T-helper 1 cell (primary cell): ENCODE measurements at regions not wholly inside any gene's neighbourhood (a gene's known extent, or its start where the extent isn't known, plus 50 kb on each side); places are given as distances from the start of the nearest gene placed in this dataset.

ENCODE experiments used
- DNase-seq, 5 donors: peaks; one replicate each; pipeline ENCODE4 v3.0.0-alpha.2; 2012 to 2020

DNA sequence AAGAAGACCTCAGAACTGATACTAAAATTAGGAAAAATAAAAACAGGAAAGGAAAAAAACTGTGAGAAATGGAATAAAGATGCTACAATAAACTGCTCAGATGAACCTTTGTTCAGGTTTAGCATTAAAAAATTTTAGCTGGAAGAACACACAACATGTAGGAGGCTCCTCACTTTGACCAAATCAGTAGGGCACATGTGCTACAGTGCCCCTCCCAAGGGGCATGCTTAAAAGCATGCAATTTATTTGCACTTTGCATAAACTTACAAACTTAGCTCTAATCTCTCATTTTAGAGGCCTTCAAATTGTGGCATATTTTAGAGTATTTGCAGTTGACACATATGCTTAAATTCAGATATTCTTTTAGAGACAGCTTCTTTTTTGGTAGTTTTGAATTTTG, 570.2 kb downstream of the UTRN start:
- DNase-seq, result no peak

DNA sequence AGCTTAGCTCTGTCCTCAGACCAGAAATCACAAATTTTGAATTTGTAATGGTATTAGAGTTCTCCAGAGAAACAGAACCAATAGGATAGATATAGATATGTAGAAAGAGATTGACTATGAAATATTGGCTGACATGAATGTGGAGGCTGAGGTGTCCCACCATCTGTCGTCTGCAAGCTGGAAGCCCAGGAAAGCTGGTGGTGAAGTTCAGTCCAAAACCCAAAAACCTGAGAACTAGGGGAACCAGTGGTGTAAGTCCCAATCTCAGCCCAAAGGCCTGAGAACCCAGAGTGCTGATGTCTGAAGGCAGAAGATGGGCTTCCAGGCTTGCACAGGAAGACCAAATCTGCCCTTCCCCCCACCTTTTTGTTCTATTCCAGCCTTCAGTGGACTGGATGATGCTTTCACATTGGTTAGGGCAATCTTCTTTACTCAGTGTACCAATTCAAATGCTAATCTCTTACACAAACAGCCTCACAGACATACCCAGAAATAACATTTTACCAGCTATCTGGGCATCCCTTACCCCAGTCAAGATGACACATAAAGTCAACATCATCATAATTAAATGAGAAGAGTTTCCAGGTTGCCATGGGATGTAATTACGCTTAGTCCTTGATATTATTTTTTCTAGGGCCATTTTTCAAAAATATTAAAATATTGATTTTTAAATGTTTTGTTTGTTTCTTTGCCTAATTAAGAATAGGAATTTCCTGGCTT, 570.8 kb downstream of the UTRN start:
- no peak for DNase-seq

DNA sequence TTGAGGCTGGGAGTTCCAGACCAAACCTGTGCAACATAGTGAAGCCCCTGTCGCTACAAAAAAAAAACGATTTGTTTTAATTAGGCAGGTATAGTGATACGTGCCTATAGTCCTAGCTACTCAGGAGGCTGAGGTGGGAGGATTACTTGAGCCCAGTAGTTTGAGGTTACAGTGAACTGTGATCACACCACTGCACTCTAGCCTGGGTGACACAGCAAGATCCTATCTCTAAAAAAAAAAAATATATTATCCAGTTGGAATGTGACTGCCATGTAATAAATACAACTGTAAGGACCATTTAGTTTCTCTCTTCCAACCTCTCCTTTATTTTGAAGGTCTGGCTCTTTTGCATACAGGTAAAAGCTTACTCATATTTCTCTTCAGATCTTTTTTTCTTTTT, 571.5 kb downstream of the UTRN start:
- DNase-seq, result no peak

DNA sequence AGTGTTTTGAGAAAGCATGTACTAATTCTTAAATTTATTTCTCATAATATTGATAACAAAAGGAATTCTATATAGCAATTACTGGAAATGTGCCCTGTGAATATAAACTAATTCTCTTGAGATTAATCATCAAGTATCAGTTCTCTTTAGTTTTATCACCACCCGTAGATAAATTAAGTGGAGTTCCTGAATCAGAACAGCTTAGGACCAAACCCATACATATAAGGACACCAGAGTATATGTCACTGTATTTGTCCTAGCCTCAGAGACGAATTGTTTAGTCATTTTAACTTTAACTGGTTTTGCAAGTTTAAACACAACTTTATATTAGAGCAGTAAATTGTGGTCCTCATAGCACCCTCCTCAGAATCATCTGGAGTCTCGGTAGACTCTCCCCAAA, 572.0 kb downstream of the UTRN start:
- DNase-seq, result no peak

DNA sequence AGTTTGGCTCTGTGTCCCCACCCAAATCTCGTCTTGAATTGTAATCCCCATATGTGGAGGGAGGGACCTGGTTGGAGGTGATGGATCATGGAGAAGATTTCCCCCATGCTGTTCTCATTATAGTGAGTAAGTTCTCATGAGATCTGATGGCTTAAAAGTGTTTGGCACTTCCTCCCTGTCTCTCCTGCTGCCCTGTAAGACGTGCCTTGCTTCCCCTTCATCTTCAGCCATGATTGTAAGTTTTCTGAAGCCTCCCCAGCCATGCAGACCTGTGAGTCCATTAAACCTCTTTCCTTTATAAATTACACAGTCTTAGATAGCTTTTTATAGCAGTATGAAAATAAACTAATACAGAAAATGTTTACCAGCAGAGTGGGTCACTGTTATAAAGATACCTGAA, 577.6 kb downstream of the UTRN start:
- no peak for DNase-seq

DNA sequence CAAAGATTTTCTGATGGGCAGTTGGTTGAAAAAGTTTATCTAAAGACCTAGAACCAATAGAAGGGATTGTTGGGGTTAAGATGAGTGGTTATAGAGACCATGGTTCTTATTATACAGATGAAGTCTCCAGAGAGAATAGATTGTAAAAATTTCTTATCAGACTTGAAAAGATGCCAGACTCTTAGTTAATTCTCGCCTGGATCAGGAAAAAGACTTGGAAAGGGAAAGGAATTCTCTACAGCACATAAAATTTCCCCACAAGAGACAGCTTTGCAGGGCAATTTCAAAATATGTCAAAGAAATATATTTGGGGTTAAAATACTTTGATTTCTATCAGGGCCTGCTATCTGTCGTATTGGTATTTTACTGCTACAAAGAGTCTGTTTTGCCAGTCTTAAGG, 582.6 kb downstream of the UTRN start:
- no peak for DNase-seq

DNA sequence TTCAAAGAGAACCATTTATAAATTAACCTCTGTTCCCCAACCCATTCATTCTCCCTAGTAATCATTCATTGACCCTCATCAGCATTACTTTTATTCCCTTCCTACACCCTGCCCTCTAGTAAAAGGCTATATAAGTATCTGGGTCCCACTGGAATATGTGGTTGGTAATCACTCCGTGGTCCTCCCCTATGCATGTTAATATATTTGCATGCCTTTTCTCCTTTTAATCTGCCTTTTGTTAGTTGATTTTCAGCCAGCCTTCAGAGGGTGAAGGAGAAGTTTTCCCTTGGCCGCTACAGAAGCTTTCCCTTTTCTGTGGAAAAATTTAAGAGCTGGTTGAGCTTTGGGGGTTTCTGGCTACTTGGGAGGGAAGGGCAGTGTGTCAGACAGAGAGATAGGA, 585.6 kb downstream of the UTRN start:
- no peak for DNase-seq

DNA sequence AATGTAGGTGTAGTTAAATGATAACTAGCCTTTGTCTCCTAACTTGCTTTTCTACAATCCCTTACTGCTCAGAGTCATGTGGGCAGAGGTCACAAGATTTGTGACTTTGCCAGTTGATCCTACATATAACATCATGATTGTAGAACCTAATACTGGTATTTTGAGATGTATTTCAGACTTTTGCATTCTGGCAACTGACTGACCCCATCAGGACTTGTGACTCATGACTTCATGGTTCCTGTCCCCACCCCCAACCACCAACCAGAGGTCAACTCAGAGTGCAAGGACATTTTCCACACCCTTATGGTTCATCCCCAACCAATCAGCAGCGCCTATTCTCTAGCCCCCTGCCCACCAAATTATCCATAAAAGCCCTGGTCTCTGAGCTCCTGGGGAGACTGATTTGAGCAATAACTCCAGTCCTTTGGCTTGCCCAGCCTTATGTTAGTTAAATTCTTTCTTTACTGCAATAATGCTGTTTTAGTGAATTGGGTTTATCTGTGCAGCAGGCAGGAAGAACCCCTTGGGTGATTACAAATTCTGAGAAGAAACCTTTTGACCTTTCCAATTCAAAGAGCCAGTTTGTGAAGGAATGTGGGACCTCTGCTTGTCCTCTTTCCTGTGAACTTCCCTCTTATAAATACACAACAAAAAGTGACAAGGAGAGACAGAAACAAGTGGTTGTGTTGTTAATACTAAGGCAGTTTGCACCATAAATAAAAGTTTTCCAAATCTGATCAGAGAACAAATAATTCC, 588.7 kb downstream of the UTRN start:
- DNase-seq, result no peak

DNA sequence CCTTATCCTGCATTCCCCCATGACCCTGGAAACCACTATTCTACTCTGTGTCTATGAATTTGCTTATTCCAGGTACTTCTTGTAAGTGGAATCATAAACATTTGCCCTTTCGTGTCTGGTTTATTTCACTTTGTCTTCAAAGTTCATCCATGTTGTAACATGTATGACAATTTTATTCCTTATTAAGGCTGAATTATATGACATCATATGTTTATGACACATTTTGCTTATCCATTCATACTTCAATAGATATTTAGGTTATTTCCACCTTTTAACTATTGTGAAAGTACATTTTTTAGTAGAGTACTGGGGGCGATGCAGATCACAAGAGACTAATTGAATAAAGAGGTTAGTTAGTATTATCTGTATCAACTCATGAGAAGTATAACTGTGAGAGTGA, 591.6 kb downstream of the UTRN start:
- DNase-seq, result no peak

DNA sequence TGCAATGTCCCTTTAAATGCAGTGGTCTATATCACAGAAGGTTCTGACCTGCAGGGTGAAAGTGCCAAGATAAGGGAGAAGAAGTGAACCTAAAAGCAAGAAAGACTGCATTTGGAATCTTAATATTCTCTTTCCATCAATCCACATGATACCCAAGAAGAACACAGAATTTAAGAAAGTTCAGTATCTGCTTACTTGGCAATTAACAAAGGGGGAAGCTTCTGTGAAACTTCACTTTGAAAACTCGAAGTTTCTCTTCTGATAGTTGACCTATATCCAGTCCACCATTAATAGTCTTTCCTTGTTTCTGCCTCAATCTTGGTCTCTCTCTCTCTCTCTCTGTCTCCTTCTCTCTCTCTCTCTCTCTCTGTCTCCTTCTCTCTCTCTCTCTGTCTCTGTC, 592.0 kb downstream of the UTRN start:
- DNase-seq, result no peak

DNA sequence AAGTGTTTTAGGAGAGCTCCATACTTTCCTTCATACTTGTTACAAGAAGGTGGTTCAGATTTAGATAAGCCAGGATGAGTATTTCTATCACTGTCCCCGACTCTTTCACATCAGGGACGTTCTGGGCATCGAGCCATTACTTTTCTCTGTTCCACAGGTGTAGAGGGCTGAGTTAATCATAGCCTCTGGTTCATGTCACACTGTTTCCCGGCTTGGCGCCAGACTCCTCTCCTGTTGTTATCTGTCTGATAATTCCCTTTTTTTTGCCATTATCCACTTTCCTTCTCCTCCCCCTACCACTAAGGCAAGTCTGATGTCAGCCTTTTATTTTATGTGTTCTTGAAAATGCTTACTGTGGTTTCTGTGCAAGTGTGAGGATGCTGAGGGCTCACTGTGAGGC, 593.4 kb downstream of the UTRN start:
- no peak for DNase-seq

DNA sequence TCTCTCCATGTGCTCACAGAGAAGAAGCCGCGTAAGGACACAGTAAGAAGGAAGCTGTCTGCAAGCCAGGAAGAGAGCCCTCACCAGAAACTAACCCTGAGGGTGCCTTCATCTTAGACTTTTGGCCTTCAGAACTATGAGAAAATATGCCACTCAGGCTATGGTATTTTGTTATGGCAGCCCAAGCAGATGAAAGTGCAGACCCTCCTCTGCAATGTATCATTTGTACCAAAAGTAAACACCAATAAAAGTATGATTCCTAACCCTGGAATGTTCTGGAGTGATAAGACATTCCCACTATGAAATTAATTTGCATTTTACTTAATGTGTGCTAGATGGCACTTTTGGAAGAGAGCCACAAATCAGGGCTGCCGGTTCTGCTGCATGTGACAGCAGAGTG, 594.3 kb downstream of the UTRN start:
- DNase-seq, result no peak

DNA sequence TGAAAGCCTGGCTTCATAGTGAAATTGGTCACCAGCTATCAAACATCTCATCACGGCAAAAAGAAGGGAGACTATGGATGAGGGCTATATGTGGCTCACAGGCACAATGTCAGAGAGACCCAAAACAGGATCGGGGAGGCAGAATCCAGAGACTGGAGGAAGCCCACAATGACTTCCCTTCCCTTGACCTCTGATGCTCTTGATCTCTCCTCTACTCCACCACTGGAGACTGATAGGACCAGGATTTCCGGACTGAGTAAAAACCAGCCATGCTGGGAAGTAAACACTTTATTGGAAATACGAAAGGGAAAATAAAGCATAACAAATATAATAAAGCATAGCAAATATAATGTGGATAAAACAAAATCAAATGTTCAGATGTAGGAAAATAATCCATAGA, 597.3 kb downstream of the UTRN start:
- DNase-seq, result no peak

DNA sequence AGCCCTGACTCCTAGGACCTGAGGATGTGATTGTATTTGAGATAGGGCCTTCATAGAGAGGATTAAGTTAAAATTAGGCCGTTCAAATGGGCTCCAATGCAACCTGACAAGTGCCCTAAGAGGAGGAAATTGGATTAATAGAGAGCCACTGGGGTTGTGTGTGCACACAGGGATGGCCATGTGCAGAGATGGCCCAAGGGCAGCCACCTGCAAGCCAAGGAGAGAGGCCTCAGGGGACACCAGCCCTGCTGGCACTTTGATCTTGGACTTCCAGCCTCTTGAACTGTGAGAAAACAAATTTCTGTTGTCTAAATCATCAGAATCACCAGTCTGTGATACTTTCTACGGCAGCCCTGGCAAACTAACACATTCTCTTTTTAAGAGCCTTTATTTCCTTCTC, 598.8 kb downstream of the UTRN start:
- DNase-seq, result no peak

DNA sequence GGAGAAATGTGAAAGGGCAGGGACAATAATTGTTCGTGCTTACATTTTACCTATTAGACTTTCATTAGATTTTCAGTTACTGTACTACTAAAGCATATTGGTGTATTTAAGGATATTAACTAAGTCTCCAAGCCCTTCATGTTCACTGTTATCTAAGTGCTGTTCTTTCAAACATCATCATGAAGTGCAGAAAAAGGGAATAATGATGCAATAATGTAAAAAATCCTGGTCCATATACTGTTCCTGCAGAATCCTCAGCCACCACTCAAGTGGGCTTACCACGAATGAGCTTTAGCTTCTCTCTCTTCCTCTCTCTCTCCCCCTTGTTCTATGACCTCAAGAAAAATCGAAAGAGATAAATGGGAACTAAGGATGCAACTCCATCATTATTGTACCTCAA, 600.7 kb downstream of the UTRN start:
- no peak for DNase-seq

DNA sequence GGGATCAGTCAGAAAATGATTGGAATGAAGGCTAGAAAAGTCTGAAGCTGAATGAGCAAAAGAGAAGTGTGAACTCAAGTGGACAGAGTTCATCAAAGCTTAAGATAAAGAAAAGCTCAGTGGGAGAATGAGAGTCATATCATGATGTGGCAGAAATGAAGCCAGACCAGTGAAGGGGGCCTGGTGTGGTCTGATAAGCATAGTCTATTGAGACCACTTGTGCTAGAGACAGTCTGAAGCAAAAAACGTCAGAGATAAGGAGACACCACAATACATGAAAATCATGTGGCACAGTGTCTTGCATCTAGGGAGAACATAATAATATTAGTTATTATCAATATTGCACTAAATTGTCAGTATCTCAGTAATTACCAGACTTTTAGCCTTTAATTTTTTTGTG, 601.5 kb downstream of the UTRN start:
- DNase-seq, result no peak

DNA sequence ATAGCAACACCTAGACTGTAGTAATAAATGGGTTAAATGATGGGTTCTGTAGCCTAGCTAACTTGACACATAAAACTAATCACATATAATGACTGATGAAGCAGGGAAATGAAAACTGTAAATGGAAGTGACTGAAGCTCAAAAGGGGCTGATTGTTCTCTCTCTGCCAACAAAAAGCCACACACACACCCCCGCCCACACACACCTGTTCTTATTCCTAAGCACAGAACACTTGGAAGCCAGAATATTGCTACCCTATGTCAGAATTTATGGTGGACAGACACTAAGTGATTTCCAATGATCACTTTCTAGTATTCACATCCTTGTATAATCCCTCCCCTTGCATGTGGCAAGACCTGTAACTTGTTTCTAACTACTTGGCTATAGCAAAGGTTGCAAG, 603.5 kb downstream of the UTRN start:
- no peak for DNase-seq

DNA sequence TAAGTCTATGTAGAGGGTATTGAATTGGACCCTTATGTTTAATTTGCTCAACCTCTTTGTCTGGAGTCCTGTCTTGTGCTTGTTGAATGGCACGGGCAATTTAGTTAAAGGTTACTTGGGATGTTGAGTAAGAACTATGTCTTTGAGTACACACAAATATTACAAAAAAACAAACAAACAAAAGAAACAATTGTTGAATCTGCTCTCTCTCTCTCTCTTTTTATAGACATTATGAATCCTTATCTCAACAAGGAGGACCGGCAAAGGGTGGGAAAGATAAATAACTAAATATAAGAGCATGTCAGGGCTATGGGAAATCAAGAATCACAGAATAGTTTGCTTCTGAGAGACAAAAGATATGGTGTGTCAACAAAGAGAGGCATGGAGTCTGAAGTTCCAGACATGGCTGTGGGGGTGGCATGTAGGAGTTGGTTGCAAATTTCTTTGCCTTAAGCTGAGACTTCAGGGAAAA, 608.6 kb downstream of the UTRN start:
- no peak for DNase-seq

DNA sequence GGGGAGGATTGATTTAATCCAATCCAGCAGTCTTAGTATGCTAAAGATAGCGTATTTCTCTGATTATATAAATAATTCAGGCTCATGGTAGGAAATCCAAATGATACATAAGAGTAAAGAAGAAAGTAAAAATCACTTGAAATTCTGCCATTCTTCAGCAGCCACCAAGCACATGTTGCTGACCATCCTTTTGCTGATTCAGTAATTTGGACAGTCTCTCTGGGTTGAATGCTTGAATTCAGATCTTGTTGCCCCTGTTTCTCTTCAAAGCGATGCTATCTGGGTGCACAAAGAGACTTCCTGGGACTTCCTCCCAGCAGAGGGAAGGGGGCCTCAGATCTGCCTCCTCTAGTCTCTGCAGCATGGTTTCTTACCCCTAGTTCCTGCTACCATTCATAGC, 609.1 kb downstream of the UTRN start:
- no peak for DNase-seq

DNA sequence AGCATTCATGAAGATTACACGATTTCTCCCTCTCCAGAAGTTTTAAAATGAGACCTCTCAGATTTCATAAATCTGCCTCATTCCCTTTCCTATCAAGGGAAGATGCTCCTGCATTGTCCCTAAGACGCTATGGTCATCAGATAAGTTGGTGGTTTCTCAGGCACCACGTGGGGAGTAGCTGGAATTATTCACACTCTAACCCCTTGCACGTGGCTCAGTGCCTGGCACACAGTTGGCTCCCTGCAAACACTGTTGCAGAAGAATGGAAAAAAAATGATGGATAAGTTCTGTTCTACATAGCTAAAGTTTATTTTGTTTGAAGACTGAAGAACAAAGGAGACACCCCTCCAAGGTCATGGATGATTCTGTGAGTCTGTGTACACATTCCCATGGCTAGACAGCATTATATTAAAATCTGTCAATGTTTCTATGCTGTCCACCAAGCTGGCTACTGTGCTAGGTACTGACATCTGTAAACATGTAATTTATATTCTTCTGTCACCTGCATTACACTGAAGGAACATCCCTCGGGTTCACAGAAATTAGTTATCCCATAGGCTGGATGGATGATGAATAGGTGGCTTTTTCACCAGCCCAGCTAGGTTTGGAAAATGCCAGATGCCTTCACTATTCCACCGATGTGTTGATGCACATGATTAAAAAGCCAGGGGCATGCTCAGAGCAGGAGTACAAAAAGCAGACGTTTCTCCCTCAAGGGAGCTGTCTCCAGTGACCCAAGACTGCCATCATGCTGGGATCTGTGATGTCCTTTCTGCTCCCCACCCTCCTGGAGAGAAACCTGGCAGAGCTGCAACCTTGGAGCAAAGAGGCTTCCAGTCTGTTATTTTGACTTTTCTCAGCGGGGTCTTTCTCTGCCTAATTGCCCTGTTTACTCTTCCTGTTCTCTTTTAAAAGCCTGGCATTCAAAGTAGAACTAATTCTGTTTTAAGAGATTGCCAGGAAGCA, 610.5 kb downstream of the UTRN start:
- no peak for DNase-seq

DNA sequence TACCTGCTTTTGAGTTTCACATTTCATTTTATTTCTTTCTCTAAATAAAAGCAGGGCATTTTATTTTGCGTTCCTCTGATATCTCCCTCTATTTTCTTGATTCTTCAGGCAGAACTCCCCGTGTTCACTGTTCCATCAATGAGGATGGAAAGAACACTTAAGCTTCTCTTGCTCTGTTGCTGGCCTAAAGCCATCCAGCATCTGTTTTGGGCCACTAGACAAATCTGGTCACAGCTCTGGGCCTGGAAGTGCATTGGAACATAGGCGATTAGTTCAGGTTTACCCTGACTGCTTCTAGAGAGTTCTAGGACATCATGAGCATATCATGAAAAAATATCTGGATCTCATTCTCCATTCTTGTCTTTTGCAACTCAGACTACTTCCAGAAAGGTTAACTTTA, 611.2 kb downstream of the UTRN start:
- no peak for DNase-seq

DNA sequence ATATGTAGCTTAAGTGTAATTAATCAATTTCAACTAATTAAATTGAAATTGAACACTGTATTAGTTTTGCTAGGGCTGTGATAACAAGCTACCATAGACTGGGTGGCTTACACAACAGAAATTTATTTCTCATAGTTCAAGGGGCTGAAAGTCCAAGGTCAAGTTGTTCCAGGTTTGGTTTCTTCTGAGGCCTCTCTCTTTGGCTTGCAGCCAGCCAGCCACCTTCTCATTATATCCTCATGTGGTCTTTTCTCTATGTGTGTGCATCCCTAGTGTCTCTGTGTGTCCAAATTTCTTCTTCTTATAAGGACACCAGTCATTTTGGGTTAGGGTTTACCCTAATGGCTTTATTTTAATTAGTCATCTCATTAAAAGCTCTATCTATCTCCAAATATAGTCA, 611.7 kb downstream of the UTRN start:
- no peak for DNase-seq

DNA sequence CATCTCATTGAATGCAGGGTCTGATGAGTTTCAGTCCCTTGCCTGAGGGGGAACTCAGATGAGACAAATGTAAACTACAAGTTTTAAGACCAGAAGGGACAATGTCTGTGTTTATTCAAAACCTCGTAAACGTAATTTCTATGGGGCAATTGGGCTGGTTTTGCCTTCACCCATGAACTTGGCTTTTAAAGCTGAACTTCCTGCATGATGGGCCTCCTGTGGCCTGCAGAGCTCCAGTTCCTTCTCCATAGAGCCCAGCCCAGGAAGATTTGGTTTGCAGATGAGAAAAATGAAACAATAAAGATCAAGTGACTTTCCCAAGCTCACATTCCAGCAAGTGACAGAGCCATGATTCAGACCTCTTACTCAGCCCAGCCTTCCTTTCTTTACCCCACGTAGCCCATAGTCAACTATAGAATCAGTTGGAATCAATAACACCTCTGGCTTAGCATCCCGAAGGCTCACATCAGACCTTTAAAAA, 612.3 kb downstream of the UTRN start:
- no peak for DNase-seq
